ENCODE measurements at regions not wholly inside any gene's neighbourhood (a gene's known extent, or its start where the extent isn't known, plus 50 kb on each side); places are given as distances from the start of the nearest gene placed in this dataset.

GRCh38 chr15:87707071-87707470 is 549.5 kb downstream of the NTRK3 start:
- H3K56ac ChIP-seq (replicated peaks; ENCODE audit: insufficient read length, low read depth, low read length), result no peak overlapping the region
- H3K4me1 ChIP-seq (replicated peaks in 1 of 4; ENCODE audit: control insufficient read depth in 3 of 4, insufficient read depth in 4 of 4, low read length in 3 of 4), result peaks cover 0 to 2% (median 0%) of the 10 kb centered on the region in 4 experiments; a peak in 1 of 7 replicates
- H4K20me1 ChIP-seq (replicated peaks in 1 of 2; ENCODE audit: control insufficient read depth in 1 of 2, insufficient read depth in 2 of 2, low read length in 2 of 2), result no peaks in the 10 kb centered on the region
- FAIRE-seq, result no peak
- H3K27me3 ChIP-seq (replicated peaks in 1 of 4; ENCODE audit: control insufficient read depth in 3 of 4, extremely low read depth in 1 of 4, insufficient read depth in 3 of 4, low read length in 3 of 4), result no peaks in the 10 kb centered on the region
- no peak overlapping the region for H2BK20ac ChIP-seq (ENCODE audit: low read length)
- no peak overlapping the region for H2BK5ac ChIP-seq (ENCODE audit: low read depth, low read length)
- no peak overlapping the region for H2BK120ac ChIP-seq (replicated peaks; ENCODE audit: low read depth, low read length)
- no peaks in the 10 kb centered on the region for H3K36me3 ChIP-seq (ENCODE audit: control insufficient read depth in 2 of 4, insufficient read depth in 4 of 4, low read length in 3 of 4)
- no peak overlapping the region for H3K4me3 ChIP-seq (ENCODE audit: extremely low read depth in 1 of 4, insufficient read depth in 2 of 4, low read depth in 3 of 4, low read length in 4 of 4)
- no peaks in the 10 kb centered on the region for H3K9me3 ChIP-seq (ENCODE audit: insufficient read depth in 2 of 2, low read depth in 1 of 2, low read length in 1 of 2)
- H2BK12ac ChIP-seq (ENCODE audit: low read depth, low read length), result no peak overlapping the region
- ChIA-PET POLR2A (ENCODE audit: partially characterized antibody) (no interaction called here), CTCF (ENCODE audit: partially characterized antibody) (no interaction called here)
- no peak overlapping the region for H3K23ac ChIP-seq (ENCODE audit: insufficient read length)
- 89% methylated on average over 5 of the region's 5 CpGs; no CpG with 5 or more reads in 1 of the 2 experiments for WGBS, 2 experiments (ENCODE audit: extremely low coverage in 1 of 2, insufficient coverage in 1 of 2, insufficient read length in 1 of 2, insufficient replicate concordance in 2 of 2, low coverage in 1 of 2, low lambda C conversion rate in 2 of 2, missing lambda C conversion rate in 1 of 2)
- no peak overlapping the region for H3K4ac ChIP-seq (replicated peaks; ENCODE audit: insufficient read length, low read depth, low read length)
- H3K79me1 ChIP-seq (ENCODE audit: low read depth, low read length), result no peaks in the 10 kb centered on the region
- no peak overlapping the region for H3K9ac ChIP-seq (replicated peaks in 1 of 4; ENCODE audit: extremely low read depth in 1 of 4, low read depth in 3 of 4, low read length in 3 of 4)
- H2AFZ ChIP-seq (ENCODE audit: low read length), result no peak overlapping the region
- no peak overlapping the region for H3K18ac ChIP-seq (ENCODE audit: extremely low read depth, low read length)
- H3K79me2 ChIP-seq (ENCODE audit: control insufficient read depth in 1 of 2, insufficient read depth in 2 of 2, low read length in 2 of 2), result no peaks in the 10 kb centered on the region
- H4K5ac ChIP-seq (ENCODE audit: insufficient read length, low read depth, low read length), result no peak overlapping the region
- H2BK15ac ChIP-seq (ENCODE audit: low read length), result no peak overlapping the region
- TF ChIP-seq RFX5 (IDR thresholded peaks at IDR 0.05; ENCODE audit: borderline replicate concordance, low read depth, low read length), result no peak
- TF ChIP-seq SP4 (IDR thresholded peaks at IDR 0.05; ENCODE audit: low read length), result no peak
- TF ChIP-seq KDM4A (IDR thresholded peaks at IDR 0.05; ENCODE audit: low read depth, low read length, severe bottlenecking), result no peak
- no peak for TF ChIP-seq HDAC6 (IDR thresholded peaks at IDR 0.05; ENCODE audit: low read depth, low read length)
- no peak for TF ChIP-seq GTF2F1 (IDR thresholded peaks at IDR 0.05; ENCODE audit: borderline replicate concordance, low read depth, low read length)
- TF ChIP-seq USF2 (IDR thresholded peaks at IDR 0.05; ENCODE audit: low read length), result no peak
- TF ChIP-seq, protein P1, sequence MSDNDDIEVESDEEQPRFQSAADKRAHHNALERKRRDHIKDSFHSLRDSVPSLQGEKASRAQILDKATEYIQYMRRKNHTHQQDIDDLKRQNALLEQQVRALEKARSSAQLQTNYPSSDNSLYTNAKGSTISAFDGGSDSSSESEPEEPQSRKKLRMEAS (IDR thresholded peaks at IDR 0.05), result no peak
- TF ChIP-seq CBX5 (IDR thresholded peaks at IDR 0.05; ENCODE audit: low read depth, low read length), result no peak
- no peak for TF ChIP-seq CEBPB (IDR thresholded peaks at IDR 0.05; ENCODE audit: low read depth, low read length)
- no peak for TF ChIP-seq EZH2 (IDR thresholded peaks at IDR 0.05; ENCODE audit: low read depth, low read length, severe bottlenecking)
- TF ChIP-seq EP300 (IDR thresholded peaks at IDR 0.05; ENCODE audit: borderline replicate concordance in 1 of 2, low read depth in 2 of 2, low read length in 2 of 2), result no peak
- TF ChIP-seq CREB1 (IDR thresholded peaks at IDR 0.05), result no peak
- no peak for DNase-seq (ENCODE audit: low read depth in 1 of 2, low spot score in 2 of 2)
- H4K91ac ChIP-seq (replicated peaks; ENCODE audit: insufficient read length, low read length), result no peak overlapping the region
- no peak overlapping the region for H3K14ac ChIP-seq (ENCODE audit: insufficient read length)
- no peak overlapping the region for H4K8ac ChIP-seq (ENCODE audit: extremely low read depth, insufficient read depth, low read length)
- no peak overlapping the region for H3K27ac ChIP-seq (ENCODE audit: low read depth, low read length)
- no peak overlapping the region for H3K4me2 ChIP-seq (ENCODE audit: insufficient read depth in 1 of 2, low read depth in 2 of 2, low read length in 2 of 2)
- H2AK5ac ChIP-seq (ENCODE audit: low read depth, low read length), result no peak overlapping the region
- H3K23me2 ChIP-seq (ENCODE audit: low read depth, low read length), result no peaks in the 10 kb centered on the region; the same call in 1 of the 2 replicates
